Stimulated activated CD8-positive, alpha-beta memory T cell treated with anti-CD3 and anti-CD28 coated beads, Interleukin-4, amount 100 ng/mL, for 4 hours (primary cell): ENCODE measurements at regions not wholly inside any gene's neighbourhood (a gene's known extent, or its start where the extent isn't known, plus 50 kb on each side); places are given as distances from the start of the nearest gene placed in this dataset.

Experiments
- DNase-seq, 2 donors: peaks; one replicate each; pipeline ENCODE4 v3.0.0-alpha.2; 2020; ENCODE audit warnings: low read depth in 2 of 2, low spot score in 1 of 2

GRCh38 chr6:134469702-134470456 is 152.0 kb upstream of the SGK1 start:
- DNase-seq = no peak

DNA sequence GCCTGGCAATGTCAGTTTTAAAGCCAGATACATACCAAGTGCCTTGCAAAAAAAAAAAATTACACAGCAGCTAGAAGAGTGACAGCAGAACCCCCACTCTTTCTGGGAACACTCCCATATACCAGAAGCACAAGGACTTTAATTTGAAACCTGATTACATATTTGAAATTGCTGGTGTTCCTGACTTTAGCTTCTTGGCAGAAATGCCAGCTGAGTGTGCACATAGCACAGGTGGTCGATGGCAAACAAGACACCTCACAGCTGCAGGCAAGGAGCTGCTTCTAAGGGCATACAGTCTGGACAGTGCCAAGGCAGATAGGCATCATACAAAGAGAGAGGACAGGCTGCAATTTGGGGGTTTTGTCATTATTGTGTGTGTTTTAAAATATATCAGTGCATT is 150.7 kb upstream of the SGK1 start:
- DNase-seq = no peak

- DNase-seq = no peak
These were observed 149.7 kb upstream of the SGK1 start for GRCh38 chr6:134467620-134468019.

DNA sequence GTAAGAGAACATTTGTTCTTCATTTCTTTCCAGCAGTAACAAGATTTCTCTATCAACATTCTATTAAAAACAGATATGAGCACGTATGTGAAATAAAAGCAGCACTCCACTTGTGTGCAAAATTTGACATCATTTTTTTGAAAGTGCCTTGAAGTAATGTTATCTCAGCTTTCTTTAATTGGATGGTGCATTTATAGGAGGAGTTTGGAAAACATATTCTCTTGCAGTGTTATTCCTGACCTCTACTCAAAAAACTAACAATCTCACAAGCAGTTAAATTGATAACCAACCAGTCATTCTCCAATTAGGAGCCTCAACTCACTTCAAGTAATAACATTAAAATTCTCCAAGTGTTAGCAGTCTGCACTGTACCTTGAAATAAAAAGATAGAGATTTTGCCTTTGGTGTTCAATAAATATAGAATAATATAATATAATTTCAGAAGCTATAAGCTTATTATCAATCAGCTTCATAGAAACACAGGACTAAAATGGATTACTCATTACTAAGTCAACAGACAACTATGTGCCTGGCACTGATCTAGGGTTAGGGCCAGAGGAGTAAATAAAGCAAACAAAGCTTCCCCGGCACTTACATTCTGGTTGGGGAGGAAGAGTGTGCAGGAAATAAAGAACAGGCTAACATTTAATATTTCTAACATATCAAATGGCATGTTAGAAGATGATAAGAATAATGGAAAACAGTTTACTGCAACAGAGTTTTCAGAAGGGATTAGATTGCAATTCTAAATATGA is 149.0 kb upstream of the SGK1 start:
- no peak for DNase-seq

DNA sequence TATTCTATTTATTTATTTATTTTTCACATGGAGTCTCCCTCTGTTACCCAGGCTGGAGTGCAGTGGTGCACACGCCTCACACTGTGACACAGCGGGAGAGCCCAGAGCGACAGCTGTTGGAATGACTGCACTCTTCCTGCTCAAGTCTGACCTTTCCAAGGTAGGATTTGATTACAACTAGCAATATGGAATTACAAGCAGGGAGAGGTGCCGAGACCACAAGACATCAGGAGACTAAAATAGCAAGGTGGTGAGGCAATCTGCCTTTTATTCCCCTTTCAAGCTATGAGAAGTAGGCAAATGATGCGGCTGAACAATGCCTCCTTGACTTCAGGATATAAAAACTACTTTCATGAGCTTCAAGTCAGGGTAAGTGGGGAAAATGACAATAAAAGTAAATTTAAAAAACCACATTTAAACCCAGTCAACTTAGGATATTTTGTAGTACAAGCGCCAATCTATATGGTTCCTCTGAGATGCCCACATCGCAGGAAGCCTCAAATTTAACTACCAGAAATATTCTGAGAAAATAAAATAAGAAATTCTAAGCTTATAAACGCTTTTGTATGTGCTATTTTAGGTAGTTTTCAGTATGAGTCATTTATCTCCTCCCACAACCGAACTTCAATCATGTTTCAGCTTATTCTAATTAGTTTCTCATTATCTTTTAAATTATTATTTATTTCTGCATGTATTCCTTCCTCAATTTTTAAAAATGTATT is 146.9 kb upstream of the SGK1 start:
- DNase-seq = no peak

GRCh38 chr6:134458857-134459657 is 141.1 kb upstream of the SGK1 start:
- no peak for DNase-seq

DNA sequence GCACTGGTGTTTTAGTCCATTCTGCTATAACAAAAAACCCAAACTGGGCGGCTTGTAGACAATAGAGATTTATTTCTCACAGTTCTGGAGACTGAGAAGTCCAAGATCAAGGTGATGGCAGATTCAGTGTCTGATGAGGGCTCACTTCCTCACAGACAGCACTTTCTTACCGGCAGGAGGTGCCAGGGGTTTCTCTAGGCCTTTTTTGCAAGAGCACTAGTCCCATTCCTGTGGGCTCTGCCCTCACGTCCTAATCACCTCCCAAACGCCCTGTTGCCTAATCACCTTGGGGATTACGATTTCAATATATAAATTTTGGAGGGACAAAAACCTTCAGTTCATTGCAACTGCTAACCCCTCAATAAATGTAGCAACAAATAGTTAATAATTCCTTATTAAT is 140.0 kb upstream of the SGK1 start:
- no peak for DNase-seq

DNA sequence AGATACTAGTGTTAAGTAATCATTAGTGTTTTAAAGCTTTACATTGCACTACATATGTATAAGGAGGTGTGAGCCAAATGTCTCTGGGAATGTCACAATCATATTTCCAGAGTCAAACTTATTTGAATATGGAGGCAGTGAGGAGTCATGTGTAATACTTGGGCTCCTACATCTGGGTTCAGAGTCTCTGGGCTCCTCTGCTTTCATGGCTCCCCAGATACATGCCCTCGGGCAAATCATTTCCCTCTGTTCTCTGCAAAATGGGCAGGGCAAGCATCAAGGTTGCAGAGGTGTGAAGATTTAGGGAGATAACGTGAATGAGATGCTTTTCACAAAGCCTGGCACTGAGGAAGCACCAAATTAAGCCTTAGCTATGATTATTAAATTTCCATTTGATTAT is 138.3 kb upstream of the SGK1 start:
- no peak for DNase-seq

DNA sequence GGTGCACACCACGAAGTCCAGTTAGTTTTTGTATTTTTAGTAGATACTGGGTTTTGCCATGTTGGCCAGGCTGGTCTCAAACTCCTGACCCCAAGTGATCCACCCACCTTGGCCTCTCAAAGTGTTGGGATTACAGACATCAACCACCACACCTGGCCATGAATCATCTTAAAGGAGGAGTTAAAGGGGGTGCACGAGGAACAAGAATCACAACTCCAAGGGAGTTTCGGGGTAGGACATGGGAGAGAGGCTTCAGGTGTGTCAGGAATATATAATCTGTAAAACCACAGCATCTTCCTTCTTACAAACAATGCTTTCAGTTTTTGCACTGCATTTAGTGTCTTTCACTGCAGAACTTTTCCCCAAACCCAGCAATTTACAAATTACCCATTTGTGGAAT is 137.4 kb upstream of the SGK1 start:
- DNase-seq = no peak

DNA sequence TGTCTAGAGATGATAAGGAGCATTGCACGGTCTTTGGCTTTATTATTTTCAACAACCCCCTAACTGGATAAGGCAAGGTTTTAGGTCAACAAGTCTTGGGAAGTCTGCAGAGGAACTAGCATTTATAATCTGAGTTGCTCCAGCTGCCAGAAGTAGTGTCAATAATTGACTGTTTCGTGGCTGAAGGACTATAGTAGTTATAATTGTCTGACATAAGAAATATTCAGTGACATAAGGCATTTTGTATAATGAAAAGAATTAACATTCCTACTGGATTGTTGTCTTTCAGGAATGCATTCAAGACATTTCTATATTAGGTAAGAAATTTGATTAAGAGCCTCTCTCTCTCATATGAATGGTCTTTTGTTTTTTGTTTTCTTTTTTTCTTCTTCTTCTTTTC is 136.9 kb upstream of the SGK1 start:
- no peak for DNase-seq

GRCh38 chr6:134453792-134454510 is 136.0 kb upstream of the SGK1 start:
- no peak for DNase-seq

DNA sequence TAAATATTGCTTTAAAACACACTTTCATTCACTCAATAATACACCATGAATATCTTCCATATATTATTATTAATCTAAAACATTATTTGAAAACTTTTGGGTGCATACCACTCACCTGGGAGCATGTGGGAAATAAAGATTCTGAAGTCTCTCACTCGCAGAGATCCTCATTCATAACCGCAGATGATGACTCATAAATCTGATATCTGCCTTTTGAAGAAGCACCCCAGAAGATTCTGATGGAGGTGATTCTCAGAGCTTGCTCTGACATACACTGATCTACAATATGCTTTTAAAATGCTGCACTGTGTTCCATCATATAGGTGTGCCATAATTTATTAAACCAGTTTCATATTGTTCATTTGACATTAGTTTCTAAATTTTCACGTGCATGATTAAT is 135.0 kb upstream of the SGK1 start:
- no peak for DNase-seq

DNA sequence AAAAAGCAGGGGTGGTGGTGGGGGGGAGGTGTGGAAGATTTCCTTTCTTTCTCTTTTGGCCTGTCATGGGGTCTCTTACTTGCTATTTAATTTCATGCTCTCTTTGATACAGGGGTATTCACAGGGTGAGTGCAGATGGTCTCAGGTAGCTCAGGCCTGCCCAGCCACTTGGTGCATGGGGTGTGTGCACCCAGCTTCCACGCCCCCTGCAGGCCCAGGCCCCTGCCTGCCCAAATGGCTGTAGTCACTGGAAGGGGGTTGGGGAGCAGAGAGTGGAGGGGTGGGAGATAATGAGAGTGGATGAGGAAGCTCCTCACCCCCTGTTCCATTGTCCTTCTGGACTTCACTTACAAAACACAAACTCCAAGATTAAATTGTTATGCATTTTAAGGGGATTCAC is 133.6 kb upstream of the SGK1 start:
- no peak for DNase-seq

- DNase-seq = no peak
These were observed 131.9 kb upstream of the SGK1 start for GRCh38 chr6:134449781-134450180.

- no peak for DNase-seq
These were observed 131.1 kb upstream of the SGK1 start for GRCh38 chr6:134449004-134449403.

GRCh38 chr6:134447883-134448387 is 130.0 kb upstream of the SGK1 start:
- DNase-seq = no peak

- no peak for DNase-seq
These were observed 129.5 kb upstream of the SGK1 start for GRCh38 chr6:134447423-134447822.

GRCh38 chr6:134446896-134447295 is 129.0 kb upstream of the SGK1 start:
- DNase-seq = no peak

DNA sequence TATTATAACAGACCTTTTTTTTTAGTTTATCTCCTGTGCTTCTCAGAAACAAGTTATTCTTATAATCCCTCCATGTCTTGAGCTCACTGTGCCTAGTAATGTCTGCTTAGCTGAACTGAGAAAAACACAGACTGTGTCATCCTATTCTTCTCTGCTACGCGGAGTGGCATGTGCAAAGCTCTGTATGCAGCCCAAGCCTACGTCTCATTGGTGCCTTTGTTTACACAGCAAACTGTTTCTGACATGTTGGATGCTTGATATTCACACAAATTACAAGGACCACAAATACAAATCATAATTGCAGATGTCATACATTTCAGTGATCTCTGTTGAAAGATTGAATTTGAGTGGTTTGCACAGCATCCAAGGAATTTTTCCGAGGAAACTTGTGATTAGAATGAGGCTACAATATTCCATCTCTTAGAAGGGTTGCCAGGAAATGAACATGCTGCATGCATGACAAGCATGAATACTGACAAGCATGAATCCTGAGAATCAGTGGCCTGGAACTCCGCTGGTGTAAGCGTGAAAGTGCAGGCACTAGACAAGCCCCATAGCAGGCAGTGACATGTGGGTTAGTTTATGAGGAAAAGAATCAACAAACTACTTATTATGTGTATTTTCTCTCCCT is 128.4 kb upstream of the SGK1 start:
- DNase-seq = no peak

DNA sequence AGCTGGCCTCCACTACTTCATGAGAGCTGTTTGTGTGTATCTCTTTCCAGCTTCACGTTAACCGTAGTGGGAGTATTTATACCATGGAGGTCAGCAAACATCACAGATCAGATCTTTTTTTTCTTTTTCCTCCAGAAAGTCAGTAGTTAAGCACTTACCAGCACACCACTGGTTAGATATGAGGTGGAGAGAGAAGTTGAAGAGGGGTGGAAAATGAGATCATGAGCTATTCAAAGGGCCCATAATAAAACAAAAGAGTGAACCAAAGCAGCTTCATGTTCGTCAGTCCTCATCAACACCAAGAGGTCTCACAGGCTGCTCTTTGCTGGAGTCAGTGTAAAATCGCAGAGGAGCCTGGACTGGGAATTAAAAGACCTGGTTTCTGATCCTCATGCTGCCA is 125.1 kb upstream of the SGK1 start:
- no peak for DNase-seq
